GM12873 (cell line): ENCODE measurements at regions not wholly inside any gene's neighbourhood (a gene's known extent, or its start where the extent isn't known, plus 50 kb on each side); places are given as distances from the start of the nearest gene placed in this dataset.

Source experiments
- TF ChIP-seq, protein P1 (sequence below): IDR thresholded peaks from 2 replicates; pipeline ENCODE4 v1.5.1; 2012; ENCODE audit warnings: low read depth, mild to moderate bottlenecking, moderate library complexity, low read length, control low read depth; ENCODE audit not compliant: insufficient read depth; ENCODE audit errors: missing control alignments

DNA sequence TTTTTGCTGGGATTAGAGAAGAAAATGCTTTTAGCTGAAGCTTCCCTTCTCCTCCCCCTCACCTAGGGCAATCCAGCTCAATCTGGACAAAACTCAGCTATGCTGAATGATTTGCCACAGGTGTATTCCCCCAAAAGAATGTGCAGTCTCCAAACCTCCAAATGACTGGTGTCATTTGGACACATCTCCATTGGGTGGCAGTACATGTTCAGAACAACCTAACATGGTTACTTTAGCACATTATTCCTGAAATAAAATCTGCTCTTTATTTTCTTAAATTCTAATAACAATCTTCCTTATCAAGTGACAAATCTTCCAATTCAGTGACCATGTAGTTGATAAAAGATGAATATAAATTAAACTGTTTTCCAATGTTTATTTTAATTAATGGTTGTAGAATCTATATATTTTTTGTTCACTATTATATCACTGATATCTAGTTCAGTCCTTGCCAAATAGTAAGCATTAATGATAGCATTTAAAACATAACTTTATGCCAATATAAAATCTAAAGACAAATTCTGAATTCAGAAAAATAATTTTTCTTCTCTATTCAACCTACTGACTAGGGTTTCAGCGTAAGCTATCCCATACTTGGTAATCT, 61.3 kb upstream of the MOCS2 start:
- TF ChIP-seq, protein P1, sequence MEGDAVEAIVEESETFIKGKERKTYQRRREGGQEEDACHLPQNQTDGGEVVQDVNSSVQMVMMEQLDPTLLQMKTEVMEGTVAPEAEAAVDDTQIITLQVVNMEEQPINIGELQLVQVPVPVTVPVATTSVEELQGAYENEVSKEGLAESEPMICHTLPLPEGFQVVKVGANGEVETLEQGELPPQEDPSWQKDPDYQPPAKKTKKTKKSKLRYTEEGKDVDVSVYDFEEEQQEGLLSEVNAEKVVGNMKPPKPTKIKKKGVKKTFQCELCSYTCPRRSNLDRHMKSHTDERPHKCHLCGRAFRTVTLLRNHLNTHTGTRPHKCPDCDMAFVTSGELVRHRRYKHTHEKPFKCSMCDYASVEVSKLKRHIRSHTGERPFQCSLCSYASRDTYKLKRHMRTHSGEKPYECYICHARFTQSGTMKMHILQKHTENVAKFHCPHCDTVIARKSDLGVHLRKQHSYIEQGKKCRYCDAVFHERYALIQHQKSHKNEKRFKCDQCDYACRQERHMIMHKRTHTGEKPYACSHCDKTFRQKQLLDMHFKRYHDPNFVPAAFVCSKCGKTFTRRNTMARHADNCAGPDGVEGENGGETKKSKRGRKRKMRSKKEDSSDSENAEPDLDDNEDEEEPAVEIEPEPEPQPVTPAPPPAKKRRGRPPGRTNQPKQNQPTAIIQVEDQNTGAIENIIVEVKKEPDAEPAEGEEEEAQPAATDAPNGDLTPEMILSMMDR, result peak; percentile 55

DNA sequence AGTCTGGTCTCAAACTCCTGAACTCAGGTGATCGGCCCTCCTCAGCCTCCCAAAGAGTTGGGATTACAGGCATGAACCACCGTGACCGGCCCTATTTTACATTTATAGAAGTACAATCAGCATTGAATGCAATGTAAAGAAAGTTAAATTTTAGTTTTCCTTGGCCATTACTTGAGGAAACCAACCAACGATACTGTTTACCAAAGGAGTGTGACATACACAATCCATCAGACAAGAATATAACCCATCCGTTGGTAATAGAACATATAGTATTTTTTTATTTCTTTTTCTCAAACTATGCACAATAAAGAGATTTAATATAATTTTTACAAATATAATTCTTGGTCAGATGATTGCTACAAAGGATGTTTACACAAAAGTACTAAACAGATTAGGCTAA, 63.1 kb upstream of the MOCS2 start:
- TF ChIP-seq, protein P1, result no peak

DNA sequence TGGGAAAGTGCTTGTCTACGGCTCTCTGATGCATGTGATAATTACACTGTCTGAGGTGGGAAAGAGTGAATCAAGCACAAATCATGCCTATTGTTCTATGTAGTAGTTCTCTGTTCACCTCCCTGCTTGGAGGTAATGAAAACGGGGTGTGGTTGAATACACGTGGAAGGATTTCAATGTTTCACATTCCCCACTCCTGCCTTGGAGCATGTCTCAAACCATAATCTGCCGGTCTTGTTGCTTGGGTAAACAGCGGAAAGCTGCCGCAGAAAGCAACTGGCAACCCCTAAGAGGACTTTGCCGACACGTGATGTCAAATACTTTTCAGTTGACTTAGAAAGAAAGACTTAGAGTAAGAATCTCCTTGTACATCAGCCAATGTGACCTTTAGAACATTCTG, 63.5 kb upstream of the MOCS2 start:
- TF ChIP-seq, protein P1, result no peak

DNA sequence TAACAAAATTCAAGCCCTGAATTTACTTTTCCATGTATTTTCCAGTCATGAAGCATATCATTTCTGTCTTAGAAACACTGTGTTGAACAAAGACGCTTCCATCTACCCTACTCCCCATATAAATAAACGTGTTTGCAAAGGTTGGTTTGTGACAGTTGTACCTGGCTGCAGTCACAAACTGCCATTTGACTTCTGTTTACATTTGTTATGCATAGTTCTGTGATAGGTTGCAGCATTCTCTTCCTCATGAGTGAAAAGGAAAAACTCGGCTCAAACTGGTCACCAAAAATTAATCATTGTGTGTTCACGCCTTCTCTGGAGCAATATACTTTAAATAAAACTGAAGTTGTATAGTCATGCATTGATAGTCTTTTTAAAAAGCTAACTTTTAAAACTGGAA, 69.3 kb upstream of the MOCS2 start:
- TF ChIP-seq, protein P1, result no peak

DNA sequence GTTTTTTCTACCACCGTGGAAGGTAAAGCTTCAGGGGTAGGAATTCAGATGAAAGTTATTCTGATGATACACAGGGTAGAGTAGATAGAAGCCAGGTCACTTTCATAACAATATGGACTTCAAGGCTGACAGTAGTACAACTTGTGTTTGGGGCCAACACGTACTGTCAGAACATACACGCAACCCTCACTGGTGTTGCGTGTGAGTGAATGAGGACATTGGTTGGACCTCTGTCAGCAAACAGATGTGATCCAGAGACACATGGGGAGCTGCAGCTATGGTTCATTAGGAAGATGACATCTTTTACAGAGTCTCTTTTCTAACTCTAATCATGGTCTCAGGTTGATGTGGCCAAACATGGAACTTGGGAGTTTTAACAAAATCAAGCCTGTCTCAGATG, 70.1 kb upstream of the MOCS2 start:
- TF ChIP-seq, protein P1, result no peak

DNA sequence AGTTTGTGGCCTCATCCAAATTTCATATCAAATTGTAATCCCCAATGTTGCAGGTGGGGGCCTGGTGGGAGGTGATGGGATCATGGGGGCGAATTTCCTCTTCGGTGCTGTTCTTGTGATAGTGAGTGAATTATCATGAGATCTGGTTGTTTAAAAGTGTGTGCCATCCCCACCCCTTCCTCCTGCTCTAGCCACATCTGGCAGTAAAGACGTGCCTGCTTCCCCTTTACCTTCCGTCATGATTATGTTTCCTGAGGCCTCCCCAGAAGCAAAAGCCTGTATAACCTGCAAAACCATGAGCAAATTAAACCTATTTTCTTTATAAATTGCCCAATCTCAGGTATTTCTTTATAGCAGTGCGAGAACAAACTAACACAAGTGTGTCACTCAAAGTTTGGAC, 71.0 kb upstream of the MOCS2 start:
- TF ChIP-seq, protein P1, result no peak

DNA sequence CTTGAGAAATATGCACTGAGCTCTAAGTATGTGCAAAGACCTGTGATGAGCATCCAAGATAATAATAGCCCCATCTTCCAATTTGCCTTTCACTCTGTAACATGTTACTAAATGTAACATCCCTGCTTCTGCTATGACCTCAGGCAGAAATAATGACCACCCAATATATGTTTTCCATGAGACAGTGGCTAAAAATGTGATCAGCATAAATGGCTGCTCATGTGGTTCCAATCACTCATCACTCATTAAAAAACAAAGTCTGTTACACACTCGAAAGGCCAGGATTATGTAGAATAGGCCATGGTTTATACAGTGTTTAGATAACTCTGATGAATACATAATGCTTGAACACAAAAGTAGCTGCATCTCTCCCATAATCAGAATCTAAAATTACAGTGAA, 71.4 kb upstream of the MOCS2 start:
- TF ChIP-seq, protein P1, result no peak
